Epithelial cell of esophagus (primary cell): ENCODE measurements at regions not wholly inside any gene's neighbourhood (a gene's known extent, or its start where the extent isn't known, plus 50 kb on each side); places are given as distances from the start of the nearest gene placed in this dataset.
A peak's percentile ranks its signal among the peaks of the same experiment; 100 is the strongest.
"Not testable (repeated sequence)": the region's sequence is repeated elsewhere in the genome, so short reads cannot be mapped to it uniquely, and the experiment has no call there.

Source experiments
- DNase-seq: peaks from one replicate; pipeline ENCODE4 v3.0.0; 2010; ENCODE audit warnings: low read depth
- H3K4me3 ChIP-seq: 2 replicates; pipeline ENCODE4 v1.5.1; 2011; ENCODE audit warnings: mild to moderate bottlenecking, low read length, control low read depth
- TF ChIP-seq, protein P1 (sequence below): IDR thresholded peaks from 2 replicates; pipeline ENCODE4 v1.5.1; 2011; ENCODE audit warnings: low read depth, mild to moderate bottlenecking, low read length, control low read depth, inconsistent platforms; ENCODE audit not compliant: insufficient read depth; ENCODE audit errors: missing control alignments

DNA sequence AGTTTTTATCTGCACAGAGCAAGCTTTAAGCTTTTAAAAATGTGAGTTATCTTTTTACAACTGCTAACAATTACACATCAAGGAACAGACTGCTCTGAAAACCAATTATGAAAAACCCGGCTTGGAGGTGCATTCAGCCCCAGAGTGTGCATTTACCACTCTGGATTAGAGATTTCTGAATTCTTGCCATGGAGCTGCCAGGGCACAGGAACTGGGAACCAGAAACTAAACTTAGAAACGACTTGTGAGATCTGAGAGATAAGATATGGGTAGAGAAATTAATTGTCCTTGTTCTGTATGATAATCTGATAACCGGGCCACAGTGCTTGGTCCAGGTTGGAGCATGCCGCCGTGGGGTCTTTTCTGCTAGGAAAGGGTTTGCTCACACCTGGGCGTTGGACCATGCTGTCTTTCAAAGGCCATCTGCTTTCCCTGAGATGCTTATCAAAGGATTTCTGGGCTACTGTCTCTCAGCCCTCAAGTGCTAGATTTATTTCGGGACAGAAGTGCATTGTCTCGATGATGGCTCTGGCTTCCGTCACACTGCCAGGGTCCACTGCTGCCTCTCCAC lies 210.0 kb downstream of the MAF start:
- DNase-seq, result no peak
- TF ChIP-seq, protein P1, sequence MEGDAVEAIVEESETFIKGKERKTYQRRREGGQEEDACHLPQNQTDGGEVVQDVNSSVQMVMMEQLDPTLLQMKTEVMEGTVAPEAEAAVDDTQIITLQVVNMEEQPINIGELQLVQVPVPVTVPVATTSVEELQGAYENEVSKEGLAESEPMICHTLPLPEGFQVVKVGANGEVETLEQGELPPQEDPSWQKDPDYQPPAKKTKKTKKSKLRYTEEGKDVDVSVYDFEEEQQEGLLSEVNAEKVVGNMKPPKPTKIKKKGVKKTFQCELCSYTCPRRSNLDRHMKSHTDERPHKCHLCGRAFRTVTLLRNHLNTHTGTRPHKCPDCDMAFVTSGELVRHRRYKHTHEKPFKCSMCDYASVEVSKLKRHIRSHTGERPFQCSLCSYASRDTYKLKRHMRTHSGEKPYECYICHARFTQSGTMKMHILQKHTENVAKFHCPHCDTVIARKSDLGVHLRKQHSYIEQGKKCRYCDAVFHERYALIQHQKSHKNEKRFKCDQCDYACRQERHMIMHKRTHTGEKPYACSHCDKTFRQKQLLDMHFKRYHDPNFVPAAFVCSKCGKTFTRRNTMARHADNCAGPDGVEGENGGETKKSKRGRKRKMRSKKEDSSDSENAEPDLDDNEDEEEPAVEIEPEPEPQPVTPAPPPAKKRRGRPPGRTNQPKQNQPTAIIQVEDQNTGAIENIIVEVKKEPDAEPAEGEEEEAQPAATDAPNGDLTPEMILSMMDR, result no peak

DNA sequence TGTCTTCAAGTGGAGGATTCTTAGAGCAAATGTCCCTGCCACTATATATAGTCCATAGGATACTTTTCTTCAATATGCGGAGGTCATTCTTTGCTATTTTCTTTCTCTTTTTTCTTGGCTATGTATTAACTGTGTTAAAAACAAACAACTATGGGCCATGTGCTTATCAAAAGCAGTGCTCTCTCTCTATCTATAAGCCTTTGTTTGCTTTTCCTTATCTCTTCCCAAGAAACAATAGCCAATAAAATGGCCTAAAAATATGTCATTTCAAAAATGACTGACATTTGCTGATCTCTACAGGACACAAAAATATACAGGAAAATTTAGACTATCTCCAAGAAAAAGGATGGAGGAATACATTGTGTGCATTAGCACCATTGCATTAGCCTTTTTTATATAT lies 212.1 kb downstream of the MAF start:
- TF ChIP-seq, protein P1, result no peak
- H3K4me3 ChIP-seq, result no peak overlapping the region
- DNase-seq, result no peak

More for the DNA sequence above, 210.0 kb downstream of the MAF start:
- no peak overlapping the region for H3K4me3 ChIP-seq

DNA sequence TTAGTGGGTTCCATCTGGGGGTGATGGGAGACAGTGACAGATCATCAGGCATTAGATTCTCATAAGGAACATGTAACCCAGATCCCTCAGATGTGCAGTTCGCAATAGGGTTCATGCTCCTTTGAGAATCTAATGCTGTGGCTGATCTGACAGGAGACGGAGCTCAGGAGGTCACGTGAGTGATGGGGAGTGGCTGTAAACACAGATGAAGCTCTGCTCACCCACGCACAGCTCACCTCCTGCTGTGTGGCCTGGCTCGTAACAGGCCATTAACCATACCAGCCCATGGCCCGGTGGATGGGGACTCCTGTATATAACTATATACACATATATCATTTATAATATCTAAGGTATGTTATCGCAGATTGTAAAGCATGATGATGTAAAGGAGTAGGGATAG lies 214.2 kb downstream of the MAF start:
- TF ChIP-seq, protein P1, result no peak
- no peak overlapping the region for H3K4me3 ChIP-seq
- DNase-seq, result no peak

DNA sequence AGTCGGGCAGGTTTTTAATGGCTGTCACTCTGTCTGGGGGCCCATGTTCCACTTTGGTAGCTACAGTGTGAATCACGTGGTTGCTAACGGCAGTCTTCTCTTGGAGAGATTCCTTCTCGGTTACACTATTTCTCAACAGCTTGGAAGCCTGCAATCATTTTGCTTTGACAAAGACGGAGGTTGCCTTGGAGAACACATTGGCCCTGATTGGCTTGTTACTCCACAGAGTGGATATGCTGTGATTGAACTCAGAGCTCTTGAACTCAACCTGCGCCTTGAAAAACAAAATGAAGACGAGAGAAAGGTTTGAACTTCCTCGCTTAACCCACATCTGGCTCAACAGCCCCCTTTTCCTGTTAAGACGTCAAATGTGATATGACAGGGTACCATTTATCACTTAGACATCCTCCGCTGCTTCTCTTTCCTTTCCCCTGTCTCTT lies 218.9 kb downstream of the MAF start:
- no peak for DNase-seq
- TF ChIP-seq, protein P1, result no peak
- H3K4me3 ChIP-seq, result no peak overlapping the region

DNA sequence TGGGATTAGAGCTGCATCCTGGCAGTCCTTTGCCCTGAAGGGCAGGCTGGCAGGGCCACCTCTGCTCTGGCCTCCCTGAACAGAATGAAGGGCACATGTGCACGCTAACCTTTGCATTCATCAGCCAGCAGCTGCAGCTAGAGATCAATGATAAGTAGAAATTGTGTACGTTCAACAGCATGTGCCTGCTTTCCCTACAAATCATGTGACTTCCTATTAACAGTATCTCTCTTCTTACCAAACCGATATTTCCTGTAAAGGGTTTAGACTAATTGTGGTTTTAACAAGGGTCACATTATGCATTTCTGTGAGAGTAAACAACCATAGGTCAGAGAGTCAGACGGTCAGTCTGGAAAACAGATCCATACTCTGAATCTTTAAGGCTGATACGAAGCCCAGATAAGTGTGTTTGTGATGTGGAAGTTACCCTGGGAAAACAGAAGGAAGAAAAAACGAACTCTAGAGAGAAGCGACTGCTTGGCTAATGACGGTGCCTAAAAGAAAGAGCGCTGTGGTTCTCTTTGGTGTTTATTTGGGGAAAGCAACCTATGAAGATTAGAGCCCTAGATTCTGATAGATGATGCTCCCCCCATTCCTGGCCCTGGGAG lies 219.4 kb downstream of the MAF start:
- TF ChIP-seq, protein P1, result no peak
- no peak overlapping the region for H3K4me3 ChIP-seq
- DNase-seq, result no peak

DNA sequence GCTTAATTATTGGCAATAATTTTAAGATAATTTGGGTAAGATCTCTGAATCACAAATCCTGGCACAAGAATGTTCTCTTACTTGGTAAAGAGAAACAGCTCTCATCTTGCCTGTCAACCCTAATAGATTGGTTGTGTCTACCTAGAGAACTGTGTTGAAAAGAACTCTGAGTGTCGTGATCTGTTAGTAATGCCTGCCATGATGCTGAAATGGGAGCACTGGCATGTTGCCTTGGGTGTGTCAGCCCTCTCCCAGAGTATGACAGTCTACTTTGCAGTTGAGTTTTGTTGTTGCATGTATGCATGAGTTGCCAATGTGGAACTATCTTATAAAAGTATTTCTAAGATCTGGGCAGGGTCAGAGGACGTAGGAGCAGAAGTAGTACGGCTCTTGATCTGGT lies 221.4 kb downstream of the MAF start:
- peak; percentile 9 for DNase-seq
- TF ChIP-seq, protein P1, result no peak

DNA sequence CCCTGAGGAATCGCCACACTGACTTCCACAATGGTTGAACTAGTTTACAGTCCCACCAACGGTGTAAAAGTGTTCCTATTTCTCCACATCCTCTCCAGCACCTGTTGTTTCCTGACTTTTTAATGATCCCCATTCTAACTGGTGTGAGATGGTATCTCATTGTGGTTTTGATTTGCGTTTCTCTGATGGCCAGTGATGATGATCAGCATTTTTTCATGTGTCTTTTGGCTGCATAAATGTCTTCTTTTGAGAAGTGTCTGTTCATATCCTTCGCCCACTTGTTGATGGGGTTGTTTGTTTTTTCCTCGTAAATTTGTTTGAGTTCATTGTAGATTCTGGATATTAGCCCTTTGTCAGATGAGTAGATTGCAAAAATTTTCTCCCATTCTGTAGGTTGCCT lies 223.5 kb downstream of the MAF start:
- H3K4me3 ChIP-seq, DNase-seq: not testable (repeated sequence)

More for the DNA sequence above, 221.4 kb downstream of the MAF start:
- H3K4me3 ChIP-seq, result no peak overlapping the region
